NCI-H1930 (cell line): ENCODE measurements at regions not wholly inside any gene's neighbourhood (a gene's known extent, or its start where the extent isn't known, plus 50 kb on each side); places are given as distances from the start of the nearest gene placed in this dataset.
"Not testable (repeated sequence)": the region's sequence is repeated elsewhere in the genome, so short reads cannot be mapped to it uniquely, and the experiment has no call there.

Source experiments
- DNase-seq, 2 experiments: peaks; one replicate each; lab custom pipeline; 2025; lab: John Stamatoyannopoulos, UW

DNA sequence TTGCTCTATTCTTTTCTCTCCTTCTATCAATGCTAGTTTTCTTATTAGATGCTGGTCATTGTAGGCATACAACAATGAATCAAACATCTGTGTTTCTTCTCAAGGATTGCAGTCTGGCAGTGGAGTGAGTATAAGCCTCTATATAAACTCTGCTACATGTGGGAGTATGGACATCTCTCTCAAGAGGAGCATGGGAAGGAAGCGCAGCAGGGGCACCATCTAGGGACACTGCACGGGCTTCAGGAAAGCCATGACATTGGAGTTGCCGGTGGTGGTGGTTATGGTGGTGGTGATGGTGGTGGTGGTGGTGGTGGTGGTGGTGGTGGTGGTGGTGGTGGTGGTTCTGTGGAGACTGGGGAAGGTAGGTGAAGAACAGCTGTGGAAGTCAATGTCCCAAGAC lies 462.6 kb downstream of the RNF144A start:
- DNase-seq: no peak

DNA sequence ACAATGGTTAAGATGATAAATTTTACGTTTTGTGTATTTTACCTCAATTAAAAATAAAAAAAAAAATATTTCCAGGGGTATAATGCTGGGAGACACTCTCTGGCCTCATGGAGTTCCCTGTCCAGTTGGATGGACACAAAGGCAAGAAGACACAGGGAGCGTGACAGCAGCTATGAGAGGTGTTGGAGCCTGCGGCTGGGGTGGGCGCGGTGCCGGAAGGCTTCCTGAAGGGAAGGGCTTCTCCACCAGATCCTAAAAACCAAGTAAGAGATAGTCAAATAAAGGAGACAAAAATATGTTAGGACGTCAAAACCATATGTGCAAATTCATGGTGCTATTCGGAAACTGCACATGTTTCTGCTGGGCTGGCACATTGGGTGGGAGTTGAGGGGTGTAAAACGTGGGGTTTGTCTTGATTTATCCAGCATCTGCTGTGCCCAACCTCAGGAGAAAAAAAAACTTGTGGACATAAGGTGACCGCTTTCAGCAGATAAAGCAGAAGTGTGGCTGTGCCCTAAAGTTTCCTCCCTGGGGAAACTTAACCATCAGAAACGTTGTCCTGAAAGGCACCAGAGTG lies 467.6 kb downstream of the RNF144A start:
- no peak for DNase-seq

DNA sequence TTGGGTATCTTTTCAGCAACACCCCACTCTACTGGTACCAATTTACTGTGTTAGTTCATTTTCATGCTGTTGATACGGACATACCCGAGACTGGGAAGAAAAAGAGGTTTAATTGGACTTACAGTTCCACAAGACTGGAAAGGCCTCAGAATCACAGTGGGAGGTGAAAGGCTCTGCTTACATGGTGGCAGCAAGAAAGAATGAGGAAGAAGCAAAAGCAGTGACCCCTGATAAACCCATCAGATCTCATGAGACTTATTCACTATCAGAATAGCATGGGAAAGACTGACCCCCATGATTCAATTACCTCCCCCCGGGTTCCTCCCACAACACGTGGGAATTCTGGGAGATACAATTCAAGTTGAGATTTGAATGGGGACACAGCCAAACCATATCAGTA lies 473.1 kb downstream of the RNF144A start:
- not testable (repeated sequence) for DNase-seq

DNA sequence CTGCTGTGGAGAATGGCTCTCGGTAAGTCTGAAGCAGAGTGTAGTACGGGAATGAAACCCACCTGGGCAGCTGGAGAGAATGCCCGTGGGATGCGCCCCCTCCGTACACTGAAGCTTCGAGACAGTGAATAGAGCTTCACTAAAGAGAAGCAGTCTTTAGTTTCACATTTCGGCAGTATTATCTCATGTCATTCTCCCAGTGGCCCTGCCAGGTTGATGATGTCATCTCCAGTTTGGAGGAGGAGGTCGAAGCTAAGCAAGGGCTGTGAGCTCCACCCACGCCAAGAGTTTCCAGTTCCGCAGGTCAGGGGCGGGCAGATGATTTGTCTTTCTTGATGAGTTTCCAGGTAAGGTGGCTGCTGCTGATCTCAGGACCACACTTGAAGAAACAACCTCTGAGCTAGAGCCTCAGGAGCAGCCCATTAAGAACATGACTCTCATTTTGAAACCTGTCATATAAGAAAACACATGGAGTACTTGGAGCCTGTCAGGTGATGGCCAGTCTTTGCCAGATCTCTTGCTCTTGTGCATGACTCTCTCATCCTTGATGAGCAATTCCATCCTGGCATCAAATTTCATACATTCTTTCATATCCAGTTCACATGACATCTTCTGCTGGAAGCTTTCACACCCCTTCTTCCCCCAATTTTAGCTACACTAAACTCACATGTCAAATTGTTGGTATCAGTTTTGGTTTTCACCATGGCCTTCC lies 475.0 kb downstream of the RNF144A start:
- DNase-seq: no peak

- no peak for DNase-seq
Measured at GRCh38 chr2:7394195-7394594, 477.0 kb downstream of the RNF144A start.

DNA sequence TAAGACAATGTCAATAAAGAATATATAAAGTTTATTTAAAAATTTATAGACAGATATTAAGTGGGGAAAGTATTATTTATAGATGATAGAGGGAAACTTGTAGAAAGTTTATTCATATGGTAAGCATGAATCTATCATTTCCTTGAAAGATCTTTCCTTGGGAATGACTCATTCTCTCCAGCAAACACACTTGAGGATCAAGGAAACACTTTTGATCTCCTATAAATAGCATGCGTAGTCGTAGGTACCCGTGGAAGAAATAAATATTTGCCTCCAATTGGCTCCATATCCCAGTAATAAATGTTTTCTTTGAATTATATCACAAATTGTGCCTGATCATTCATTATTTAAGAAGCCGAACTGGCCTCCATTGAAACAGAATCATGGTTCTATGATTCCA lies 483.4 kb downstream of the RNF144A start:
- no peak for DNase-seq

- DNase-seq: no peak
Measured at GRCh38 chr2:7403092-7403775, 486.0 kb downstream of the RNF144A start.

- DNase-seq: no peak
Measured at GRCh38 chr2:7405861-7406715, 488.9 kb downstream of the RNF144A start.

- no peak for DNase-seq
Measured at GRCh38 chr2:7407001-7407400, 489.8 kb downstream of the RNF144A start.

- DNase-seq: no peak
Measured at GRCh38 chr2:7407906-7408680, 490.9 kb downstream of the RNF144A start.

- no peak for DNase-seq
Measured at GRCh38 chr2:7411691-7412090, 494.5 kb downstream of the RNF144A start.

DNA sequence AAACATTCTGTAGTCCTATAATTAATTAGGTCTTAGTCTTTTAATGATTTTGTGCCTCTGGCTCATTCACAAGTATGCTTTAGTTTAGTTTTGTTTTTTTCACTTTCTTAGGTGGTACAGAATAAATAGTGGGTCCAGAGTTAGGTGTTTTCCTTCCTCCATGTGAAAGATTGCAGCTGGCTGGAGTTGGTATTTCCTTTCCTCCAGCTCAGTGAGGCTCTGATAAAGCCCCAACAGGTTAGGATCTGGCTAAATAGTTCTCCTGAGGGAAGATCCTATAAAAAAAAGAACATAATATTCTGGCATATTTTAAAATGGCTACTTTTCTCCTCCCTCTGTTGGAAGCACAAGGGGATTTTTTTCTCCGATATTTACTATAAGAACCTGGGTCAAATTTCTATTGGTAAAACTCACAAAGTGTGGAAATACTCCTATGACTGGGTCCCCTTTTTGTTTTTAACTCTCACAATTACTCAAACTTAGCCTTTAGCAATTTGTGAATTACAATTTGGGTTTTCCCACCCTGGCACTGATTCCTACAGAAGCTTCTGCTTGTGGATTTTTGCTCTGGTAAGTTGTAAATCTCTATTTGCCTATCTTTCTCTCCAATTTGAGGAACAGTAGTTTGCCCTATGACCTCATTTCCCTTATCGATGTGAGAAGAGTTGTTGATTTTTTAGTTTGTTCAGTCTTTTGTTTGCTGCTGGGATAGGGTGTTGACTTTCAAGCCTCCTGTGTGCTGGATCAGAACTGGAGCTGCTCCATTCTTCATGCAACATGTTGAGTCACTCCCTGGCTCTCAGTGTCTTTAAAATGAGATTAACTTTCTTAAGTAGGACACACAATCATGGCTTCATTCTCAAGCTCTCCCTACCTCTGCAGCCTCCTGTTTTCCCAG lies 500.9 kb downstream of the RNF144A start:
- DNase-seq: no peak

DNA sequence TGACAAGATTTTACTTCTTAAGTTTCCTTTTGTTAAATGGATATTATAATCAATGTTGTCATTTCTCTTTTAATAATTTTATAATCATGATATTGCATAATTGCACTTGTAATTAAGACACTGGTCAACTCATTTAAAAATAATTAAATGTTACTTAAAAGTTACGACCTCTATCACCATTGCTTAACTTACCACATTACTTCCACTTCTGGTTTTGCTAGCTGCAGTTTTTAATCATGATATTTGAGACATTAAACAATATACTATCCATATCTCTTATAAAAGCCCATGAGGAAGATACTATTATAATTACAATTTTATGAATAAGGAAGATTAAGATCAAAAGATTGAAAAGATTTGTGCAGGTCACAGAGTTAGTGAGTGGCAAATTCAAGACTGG lies 502.0 kb downstream of the RNF144A start:
- no peak for DNase-seq

DNA sequence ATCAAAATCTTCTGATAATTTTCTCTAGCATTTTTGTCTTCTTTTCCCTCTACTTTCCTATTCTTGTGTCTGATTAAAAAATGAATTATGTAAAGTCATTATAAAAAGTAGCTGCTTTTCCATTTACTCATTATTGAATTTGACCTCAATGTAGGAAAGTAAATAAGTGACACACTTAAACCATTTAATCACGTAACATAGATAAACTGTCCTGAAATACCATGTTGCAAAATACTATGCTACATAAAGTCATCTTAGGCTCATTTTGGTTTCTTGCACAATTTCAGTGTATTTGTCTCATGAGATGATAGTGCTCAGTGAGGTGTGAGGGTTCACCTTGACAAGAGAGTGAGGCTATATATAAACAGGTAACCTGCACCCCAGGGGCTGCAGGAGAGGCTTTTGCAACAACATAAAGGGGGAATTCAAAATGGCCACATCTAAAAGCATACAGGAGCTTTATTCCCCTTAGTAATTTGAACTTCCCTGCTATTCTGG lies 502.7 kb downstream of the RNF144A start:
- no peak for DNase-seq

- DNase-seq: no peak
Measured at GRCh38 chr2:7420530-7420929, 503.3 kb downstream of the RNF144A start.

GRCh38 chr2:7424481-7424880 lies 507.3 kb downstream of the RNF144A start:
- DNase-seq: no peak

DNA sequence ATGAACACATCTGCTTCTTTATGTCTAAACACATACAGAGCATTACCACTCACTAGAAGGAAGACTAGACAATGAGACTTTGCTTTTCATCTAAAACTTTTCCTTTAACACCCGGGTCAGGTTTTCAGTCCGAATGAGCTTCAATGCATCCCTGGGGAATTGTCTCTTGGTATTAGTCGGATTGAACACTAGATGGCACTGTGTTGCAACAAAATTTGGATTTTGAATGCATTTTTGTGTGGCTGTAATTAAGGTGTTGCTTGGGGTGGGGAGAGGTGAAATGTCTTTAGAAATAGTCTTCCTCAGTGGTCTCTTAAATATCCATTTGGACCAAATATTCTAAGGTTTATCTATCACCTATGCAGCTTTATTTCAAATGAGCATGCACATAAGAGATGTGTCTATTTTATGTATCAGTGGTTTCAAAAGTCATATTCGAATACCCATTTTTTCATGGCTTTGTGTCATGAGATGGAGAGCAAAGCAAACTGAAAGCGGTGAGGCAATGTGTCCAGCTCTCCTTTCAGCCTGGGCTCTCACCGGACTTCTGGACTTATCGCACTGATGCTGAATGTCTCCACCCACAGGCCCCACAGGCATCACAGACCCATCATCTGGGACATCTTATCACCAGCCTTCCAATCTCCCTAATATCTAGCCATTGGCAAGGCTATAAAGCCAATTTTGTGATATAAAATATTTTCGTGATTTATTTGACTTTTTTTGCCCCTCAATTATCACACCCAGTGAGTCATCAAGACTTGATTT lies 510.3 kb downstream of the RNF144A start:
- peak; percentile 11 to 39 for DNase-seq

GRCh38 chr2:7428454-7429204 lies 511.4 kb downstream of the RNF144A start:
- no peak for DNase-seq

DNA sequence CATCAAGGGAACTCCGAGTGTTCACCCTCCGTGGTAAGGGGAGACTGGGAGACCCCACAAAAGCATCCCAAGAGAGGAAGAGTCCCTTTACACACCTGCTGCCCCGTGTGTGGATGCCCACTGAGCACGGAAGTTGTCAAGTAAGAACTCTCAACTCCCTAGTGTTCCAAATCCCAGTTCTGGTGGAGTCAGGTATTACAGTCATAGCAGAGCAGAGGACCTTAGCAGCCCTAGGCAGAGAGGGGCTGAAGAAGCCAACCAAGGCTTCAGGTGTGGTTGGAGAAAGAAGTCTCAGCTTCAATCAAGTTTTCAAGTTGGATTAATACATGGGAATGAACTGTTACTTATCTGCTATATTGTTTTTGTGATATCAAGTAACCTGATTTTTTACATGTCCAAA lies 512.5 kb downstream of the RNF144A start:
- DNase-seq: no peak
